GM21360 (cell line): ENCODE measurements at regions not wholly inside any gene's neighbourhood (a gene's known extent, or its start where the extent isn't known, plus 50 kb on each side); places are given as distances from the start of the nearest gene placed in this dataset.
"Not testable (repeated sequence)": the region's sequence is repeated elsewhere in the genome, so short reads cannot be mapped to it uniquely, and the experiment has no call there.

Source experiments
- ATAC-seq: cut with Tn5 transposase; IDR thresholded peaks from one replicate; pipeline ENCODE4 v1.9.1; 2021; ENCODE audit warnings: mild to moderate bottlenecking, moderate library complexity; ENCODE audit not compliant: unreplicated experiment

GRCh38 chr2:216942465-216942864 lies 82.6 kb upstream of the TNP1 start:
- no peak for ATAC-seq

DNA sequence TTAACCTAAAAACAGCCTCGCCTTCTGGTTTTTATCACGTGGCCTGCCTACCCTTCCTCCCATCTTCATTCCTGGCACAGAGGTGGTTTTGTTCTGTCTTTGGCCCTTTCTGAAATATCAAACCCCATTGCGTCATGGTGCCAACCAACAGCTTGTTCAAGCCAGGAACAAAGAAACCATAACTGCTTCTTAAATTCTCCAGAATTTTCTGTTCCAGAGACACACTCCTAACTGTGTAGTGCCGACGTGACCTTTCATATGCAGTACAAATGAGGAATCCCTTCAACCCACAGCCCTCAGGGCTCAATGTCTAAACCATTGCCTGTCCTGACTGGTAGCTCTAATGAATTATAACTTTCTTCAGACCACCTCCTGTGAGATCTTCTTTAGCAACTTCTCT lies 82.2 kb upstream of the TNP1 start:
- ATAC-seq: no peak

DNA sequence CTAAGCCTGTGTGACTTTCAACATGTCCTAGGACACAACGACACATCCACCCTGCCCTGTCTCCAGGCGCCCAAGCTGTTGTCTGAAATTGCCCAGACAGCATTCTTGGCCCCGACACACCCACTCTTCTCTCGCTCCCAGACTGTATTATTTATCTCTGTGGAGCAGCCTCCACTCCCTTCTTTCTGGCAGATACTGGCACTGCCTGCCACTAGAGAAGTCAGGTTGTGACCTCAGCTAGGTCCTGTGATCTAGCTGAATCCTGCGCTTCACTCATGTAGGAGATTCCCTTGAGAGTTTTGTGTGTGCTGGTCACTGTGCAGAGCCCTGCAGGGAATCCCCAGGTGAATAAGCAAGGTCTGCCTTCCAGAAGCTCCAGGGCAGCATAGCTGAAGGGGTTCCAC lies 77.1 kb upstream of the TNP1 start:
- ATAC-seq: no peak

- no peak for ATAC-seq
Observed at GRCh38 chr2:216934623-216935022, 74.8 kb upstream of the TNP1 start.

DNA sequence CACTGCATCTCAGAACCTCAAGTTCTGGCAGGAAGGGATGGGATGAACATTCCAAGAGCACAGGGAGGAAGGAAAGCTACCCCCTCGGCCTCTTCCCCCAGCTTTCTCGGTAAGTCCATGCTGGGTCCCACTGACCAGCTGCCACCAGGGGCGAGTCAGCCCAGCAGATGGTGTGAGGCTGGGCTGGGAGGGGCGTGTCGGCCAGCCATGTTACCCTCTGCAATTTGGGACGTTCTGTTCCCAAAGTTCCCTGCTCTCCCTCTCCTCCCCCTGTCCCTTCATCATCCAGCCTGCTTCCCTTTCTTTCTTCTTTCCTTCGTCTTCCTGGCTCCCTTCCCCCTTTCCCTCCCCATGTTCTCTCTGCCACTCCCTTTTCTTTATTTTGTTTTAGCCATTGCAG lies 74.3 kb upstream of the TNP1 start:
- ATAC-seq: no peak

- ATAC-seq: no peak
Observed at GRCh38 chr2:216932863-216933548, 73.1 kb upstream of the TNP1 start.

DNA sequence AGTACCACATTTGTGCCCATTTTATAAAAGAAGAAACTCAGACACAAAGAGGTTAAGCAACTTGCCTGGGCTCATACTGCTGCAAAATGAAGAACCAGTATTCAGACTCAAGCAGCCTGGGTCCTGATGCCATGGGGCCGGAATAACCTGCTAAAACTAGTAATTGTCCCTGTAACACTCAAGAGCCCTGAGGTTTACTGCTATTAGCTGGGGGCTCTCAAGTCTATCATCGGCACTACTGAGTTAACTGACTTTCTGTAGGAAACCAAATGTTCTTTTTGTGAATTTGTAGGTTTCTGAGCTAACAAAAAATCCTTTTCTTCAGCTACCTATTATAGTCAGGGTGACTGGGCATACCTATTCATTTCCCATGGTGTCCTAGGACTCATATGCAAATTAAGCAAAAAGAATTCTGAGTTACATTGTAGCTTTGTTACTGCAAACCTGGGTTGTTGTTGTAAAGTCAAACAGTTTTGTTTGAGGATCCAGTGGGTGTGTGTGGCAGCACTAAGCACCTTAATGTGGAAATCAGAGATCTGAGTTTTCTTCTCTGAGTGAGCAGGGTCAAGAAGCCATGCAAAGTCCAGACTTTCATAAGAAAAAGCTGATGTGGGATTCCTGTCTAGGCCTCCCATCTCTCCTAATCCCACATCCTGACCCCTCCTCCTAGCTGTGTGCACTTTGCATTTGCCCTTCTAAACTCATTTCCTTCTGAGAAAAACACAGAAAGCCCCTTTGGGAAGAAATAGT lies 72.4 kb upstream of the TNP1 start:
- no peak for ATAC-seq

DNA sequence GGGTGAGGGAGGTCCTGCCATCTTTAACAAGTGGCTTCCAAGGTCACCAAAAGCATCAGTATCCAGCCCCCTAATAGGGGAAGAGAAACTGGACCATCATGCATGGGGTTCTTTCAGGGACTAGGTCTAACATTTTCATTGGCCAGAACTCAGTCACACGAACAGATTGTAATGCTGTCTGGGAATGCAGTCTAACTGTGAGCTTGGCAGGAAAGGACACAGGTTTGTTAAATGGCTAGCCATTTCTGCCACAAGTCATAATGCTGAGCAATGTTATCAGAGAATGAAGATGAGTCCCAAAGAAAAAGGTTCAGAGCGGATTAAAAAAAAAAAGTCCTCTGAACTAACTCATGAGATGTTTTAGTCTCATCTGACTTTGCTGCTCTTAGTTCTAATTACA lies 70.9 kb upstream of the TNP1 start:
- ATAC-seq: no peak

DNA sequence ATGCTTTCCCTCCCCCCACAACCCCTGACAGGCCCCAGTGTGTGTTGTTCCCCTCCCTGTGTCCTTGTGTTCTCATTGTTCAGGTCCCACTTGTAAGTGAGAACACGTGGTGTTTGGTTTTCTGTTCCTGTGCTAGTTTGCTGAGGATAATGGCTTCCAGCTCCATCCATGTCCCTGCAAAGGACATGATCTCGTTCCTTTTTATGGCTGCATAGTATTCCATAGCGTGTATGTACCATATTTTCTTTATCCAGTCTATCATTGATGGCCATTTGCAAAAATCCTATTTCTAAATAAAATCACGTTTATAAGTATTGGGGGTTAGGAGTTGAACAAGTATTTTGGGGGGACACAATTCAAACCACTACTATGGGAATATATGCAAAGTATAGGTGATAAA lies 69.5 kb upstream of the TNP1 start:
- ATAC-seq: not testable (repeated sequence)

- no peak for ATAC-seq
Observed at GRCh38 chr2:216927163-216927562, 67.3 kb upstream of the TNP1 start.

GRCh38 chr2:216925636-216926366 lies 65.9 kb upstream of the TNP1 start:
- ATAC-seq: peak; percentile 51

DNA sequence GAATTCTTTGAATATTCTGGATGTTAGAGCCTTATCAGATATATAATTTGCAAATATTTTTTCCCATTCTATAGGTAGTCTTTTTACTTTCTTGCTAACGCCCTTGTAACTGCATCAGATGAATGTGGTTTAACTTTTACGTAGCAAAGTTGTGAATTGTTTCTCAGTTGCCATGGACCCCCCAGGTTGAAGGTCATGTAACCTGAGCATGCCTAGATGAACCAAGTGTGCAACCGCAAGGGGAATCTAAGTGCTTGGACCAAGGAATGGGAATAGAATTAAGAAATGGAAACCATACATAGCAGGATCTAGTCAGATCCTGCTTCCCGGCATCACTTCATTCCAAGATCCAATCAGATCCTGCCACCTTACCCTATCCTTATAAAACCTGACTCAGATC lies 65.1 kb upstream of the TNP1 start:
- ATAC-seq: no peak

- ATAC-seq: no peak
Observed at GRCh38 chr2:216923706-216924105, 63.8 kb upstream of the TNP1 start.

DNA sequence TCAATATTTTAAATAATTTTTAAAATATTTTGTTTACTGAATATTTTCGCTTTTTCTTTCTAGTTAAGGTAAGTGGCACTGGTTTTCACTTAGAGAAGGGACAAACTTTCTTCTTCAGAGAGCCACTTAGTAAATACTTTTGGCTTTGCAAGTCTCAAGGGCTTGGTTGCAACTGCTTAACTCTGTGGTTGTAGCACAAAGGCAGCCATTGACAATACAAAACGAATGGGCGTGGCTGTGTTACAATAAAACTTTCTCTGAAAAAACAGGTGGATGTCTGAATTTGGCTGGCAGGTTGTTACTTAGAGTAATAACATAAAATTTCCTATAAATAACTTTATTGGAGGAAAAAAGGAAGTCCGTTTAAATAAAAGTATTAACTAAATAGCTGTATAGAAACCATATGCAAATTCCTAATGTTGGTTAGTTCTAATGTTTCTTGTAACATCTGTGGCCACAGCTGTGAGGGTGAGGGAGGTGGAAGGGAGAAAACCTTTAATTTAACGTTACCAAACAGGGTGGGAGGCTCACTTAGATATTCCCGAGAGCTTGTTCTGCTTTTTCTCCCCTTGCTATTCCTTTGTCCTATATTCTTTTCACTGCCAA lies 62.4 kb upstream of the TNP1 start:
- no peak for ATAC-seq

- ATAC-seq: no peak
Observed at GRCh38 chr2:216920937-216921456, 61.1 kb upstream of the TNP1 start.

GRCh38 chr2:216920143-216920876 lies 60.4 kb upstream of the TNP1 start:
- ATAC-seq: no peak

- ATAC-seq: no peak
Observed at GRCh38 chr2:216918088-216918680, 58.3 kb upstream of the TNP1 start.

GRCh38 chr2:216916956-216917650 lies 57.2 kb upstream of the TNP1 start:
- no peak for ATAC-seq

DNA sequence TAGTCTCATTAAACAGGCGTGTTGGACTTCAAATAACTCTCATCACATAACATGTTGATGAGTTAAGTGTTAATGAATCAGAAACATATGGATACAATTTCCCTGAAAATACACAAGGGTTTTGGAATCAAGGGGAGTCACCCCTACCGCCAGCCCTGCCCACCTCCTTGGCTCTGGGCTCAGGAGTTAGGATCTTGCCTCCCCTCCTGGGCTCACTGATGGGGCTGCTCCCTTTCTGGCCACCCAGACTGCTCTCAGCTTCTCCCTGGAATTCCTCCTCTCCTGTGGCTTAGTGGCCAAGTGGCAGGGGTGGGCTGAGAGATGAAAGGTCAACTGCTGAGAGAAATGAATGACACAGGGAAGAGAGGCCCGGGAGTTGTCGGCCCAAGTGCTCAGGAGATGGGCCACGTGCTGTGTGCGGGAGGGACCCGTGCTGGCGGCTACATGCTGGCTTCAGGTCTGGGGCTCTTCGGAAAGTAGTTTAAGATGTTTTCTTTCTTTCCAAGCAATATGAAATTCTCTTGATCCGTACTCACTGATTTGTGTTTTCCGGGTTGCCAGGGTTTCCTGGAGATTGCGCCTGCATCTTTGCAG lies 55.8 kb upstream of the TNP1 start:
- no peak for ATAC-seq
